Kidney epithelial cell (primary cell): ENCODE measurements at regions not wholly inside any gene's neighbourhood (a gene's known extent, or its start where the extent isn't known, plus 50 kb on each side); places are given as distances from the start of the nearest gene placed in this dataset.

Source experiments
- DNase-seq: peaks from one replicate; pipeline ENCODE4 v3.0.0-alpha.2; 2010; ENCODE audit warnings: low read depth
- H3K27me3 ChIP-seq: 2 replicates; pipeline ENCODE4 v1.6.0; 2011; ENCODE audit warnings: low read length; ENCODE audit not compliant: control insufficient read depth, insufficient read depth
- H3K36me3 ChIP-seq: 2 replicates; pipeline ENCODE4 v1.5.1; 2011; ENCODE audit warnings: low read length; ENCODE audit not compliant: control insufficient read depth, insufficient read depth
- H3K4me3 ChIP-seq: 2 replicates; pipeline ENCODE4 v1.5.1; 2011; ENCODE audit warnings: low read depth, mild to moderate bottlenecking, control low read depth, low read length
- TF ChIP-seq, protein P1 (sequence below): IDR thresholded peaks from 2 replicates; pipeline ENCODE4 v1.5.1; 2011; ENCODE audit warnings: mild to moderate bottlenecking, moderate library complexity, low read length, control low read depth, inconsistent platforms; ENCODE audit not compliant: insufficient read depth, poor library complexity, severe bottlenecking

- DNase-seq, result no peak
- no peaks in the 10 kb centered on the region for H3K27me3 ChIP-seq
- no peaks in the 10 kb centered on the region for H3K36me3 ChIP-seq
- TF ChIP-seq, protein P1, sequence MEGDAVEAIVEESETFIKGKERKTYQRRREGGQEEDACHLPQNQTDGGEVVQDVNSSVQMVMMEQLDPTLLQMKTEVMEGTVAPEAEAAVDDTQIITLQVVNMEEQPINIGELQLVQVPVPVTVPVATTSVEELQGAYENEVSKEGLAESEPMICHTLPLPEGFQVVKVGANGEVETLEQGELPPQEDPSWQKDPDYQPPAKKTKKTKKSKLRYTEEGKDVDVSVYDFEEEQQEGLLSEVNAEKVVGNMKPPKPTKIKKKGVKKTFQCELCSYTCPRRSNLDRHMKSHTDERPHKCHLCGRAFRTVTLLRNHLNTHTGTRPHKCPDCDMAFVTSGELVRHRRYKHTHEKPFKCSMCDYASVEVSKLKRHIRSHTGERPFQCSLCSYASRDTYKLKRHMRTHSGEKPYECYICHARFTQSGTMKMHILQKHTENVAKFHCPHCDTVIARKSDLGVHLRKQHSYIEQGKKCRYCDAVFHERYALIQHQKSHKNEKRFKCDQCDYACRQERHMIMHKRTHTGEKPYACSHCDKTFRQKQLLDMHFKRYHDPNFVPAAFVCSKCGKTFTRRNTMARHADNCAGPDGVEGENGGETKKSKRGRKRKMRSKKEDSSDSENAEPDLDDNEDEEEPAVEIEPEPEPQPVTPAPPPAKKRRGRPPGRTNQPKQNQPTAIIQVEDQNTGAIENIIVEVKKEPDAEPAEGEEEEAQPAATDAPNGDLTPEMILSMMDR, result no peak
- H3K4me3 ChIP-seq, result no peak overlapping the region
Observed at GRCh38 chrX:43590150-43590549, 65.9 kb upstream of the MAOA start.

DNA sequence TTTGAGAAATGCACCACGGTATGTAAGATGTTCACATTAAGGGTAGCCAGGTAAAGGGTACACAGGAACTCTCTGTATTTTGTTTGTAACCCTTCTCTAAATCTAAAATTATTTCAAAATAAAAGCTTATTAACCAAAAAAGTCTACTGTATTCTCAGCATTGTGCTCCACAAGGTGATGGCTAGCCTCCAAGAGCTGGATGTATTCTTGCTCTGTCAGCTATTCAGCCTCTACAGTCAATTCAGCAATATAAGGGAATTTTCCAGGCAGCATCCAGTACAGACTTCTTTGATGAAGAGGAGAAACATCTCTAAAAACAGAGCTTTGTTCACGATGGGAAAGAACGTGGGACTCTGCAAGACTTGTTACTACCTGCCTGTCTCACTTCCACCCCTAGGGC, 63.5 kb upstream of the MAOA start:
- TF ChIP-seq, protein P1, result no peak
- Histone ChIP-seq H3K36me3 (no peaks in the 10 kb centered on the region), H3K4me3 (no peak overlapping the region), H3K27me3 (no peaks in the 10 kb centered on the region)
- no peak for DNase-seq

DNA sequence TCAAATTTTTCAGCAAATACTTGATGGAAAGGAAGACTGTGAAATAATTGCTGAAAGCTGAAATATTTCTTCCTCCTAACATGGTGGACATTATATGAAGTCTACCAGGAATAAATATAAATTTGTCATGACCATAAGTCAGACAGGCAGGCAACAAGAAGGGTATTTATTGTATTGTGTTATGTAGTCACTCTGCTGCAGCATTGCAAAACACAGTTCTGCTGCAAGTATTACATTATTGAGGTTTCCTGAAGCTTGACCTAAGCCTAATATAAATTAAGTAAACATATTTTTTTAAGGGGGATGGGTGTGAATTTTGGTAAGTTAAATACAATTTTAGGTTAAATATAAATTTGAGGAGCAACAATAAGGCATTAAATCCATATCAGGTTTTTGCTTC, 60.2 kb upstream of the MAOA start:
- H3K4me3 ChIP-seq, result no peak overlapping the region
- no peak for DNase-seq
- H3K36me3 ChIP-seq, result no peaks in the 10 kb centered on the region
- TF ChIP-seq, protein P1, result no peak
- no peaks in the 10 kb centered on the region for H3K27me3 ChIP-seq

DNA sequence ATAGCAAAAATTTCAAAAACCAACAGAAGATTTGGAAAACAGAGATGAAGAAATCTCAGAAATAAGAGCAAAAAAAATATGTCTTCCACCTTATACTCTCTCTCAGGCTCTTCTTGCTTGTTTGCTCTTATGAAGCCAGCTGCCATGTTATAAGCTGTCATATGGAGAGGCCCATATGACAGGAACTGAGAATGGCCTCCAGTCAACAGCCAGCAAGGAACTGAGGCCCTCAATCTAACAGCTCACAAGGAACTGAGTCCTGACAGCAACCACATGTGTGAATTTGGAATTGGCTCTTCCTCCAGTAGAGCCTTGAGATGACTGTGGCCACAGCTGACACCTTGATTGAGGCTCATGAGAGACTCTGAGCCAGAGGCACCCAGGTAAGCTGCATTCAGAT, 51.3 kb upstream of the MAOA start:
- TF ChIP-seq, protein P1, result no peak
- H3K4me3 ChIP-seq, result no peak overlapping the region
- H3K36me3 ChIP-seq, result no peaks in the 10 kb centered on the region
- H3K27me3 ChIP-seq, result no peaks in the 10 kb centered on the region
- no peak for DNase-seq

GRCh38 chrX:43605351-43605750, 50.7 kb upstream of the MAOA start:
- no peaks in the 10 kb centered on the region for H3K36me3 ChIP-seq
- no peak overlapping the region for H3K4me3 ChIP-seq

More at GRCh38 chrX:43605351-43605750, 50.7 kb upstream of the MAOA start:
- TF ChIP-seq, protein P1, result no peak
- H3K27me3 ChIP-seq, result no peaks in the 10 kb centered on the region
- DNase-seq, result no peak
